ENCODE measurements at regions not wholly inside any gene's neighbourhood (a gene's known extent, or its start where the extent isn't known, plus 50 kb on each side); places are given as distances from the start of the nearest gene placed in this dataset.
"Not testable (repeated sequence)": the region's sequence is repeated elsewhere in the genome, so short reads cannot be mapped to it uniquely, and the experiment has no call there.

DNA sequence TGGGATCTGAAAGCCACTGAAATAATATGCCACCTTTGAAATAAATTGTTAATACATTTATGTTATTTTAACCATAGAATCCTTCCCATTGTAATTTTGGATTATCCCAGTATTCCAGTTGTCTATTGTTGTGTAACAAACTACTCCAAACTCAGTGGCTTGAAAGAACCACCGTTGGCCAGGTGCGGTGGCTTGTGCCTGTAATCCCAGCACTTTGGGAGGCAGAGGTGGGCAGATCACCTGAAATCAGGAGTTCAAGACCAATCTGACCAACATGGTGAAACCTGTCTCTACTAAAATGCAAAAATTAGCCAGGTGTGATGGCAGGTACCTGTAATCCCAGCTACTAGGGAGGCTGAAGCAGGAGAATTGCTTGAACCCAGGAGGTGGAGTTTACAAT, 217.6 kb downstream of the IRX2 start:
- not testable (repeated sequence) for DNase-seq (ENCODE audit: low read depth in 2 of 2)

GRCh38 chr5:2532809-2533208, 218.7 kb downstream of the IRX2 start:
- DNase-seq (ENCODE audit: low read depth in 2 of 2), result no peak

DNA sequence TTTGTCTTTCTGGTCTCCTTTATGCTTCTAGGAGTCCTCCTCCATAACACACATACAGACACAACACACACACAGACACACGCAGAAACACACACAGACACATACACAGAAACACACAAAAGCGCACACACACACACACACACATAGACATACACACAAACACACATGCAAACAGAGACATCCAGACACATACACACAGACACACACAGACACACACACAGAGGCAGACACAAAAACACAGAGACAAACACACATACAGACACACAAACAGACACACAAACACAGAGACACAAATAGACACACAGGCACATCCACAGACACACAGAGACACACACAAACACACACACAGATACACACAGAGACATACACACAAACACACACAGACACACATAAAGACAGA, 220.2 kb downstream of the IRX2 start:
- DNase-seq (ENCODE audit: low read depth in 2 of 2), result no peak

DNA sequence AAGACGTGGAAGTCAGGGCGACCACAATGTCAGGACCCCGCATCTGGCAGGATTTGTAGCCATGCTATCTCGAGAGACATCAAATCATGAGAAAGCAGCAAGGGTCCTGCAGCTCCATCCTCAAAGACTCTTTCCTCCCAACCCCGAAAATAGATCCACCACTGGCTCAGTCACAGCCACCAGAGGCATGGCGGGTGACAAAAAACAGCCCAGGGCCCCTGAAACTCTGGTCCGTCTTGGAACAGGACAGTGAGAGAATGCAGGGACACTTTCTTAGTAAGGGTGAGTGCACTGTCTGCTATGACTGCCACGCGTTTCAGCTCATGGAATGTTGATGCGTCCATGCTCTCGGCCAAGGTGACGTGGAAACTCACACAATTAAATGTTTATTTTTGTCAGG, 220.9 kb downstream of the IRX2 start:
- DNase-seq (ENCODE audit: low read depth in 2 of 2), result no peak

DNA sequence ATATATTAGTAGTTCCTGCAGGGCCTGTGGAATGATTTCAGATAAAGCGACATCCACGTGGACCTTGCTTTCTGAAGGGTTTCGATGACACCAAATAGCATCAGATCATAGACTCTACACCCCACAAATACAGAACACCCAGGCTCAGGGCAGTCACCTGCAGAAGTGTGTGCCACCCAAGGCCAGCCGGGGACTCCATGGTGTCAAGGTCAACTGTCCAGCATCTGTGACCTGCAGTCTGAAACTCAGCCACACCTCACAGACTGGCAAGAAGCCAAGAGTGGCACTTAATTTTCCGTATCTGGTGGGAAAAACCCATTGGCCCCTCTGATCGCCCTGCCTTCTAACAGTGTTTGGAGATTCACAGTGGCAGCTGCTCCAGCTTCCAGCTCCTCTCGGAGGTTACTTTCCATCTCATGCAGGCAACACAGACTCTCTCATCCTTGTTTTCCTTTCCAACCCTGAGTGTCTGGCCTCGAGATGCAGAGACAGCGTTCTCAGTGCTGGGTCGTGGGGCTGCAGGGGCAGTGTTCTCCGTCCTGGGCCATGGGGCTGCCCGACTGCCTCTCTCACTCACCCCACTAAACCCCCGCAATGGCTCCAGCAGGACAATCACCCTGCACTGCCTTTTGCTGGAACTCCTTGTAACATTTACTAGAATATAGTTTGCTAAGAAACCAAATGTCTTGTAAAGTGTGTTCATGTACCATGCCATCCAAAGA, 221.9 kb downstream of the IRX2 start:
- DNase-seq (ENCODE audit: low read depth in 2 of 2), result no peak

- DNase-seq (ENCODE audit: low read depth in 2 of 2), result no peak
Measured at GRCh38 chr5:2525351-2525750, 226.1 kb downstream of the IRX2 start.

- DNase-seq (ENCODE audit: low read depth in 2 of 2), result no peak
Measured at GRCh38 chr5:2524620-2525019, 226.9 kb downstream of the IRX2 start.

GRCh38 chr5:2523180-2523579, 228.3 kb downstream of the IRX2 start:
- no peak for DNase-seq (ENCODE audit: low read depth in 2 of 2)

DNA sequence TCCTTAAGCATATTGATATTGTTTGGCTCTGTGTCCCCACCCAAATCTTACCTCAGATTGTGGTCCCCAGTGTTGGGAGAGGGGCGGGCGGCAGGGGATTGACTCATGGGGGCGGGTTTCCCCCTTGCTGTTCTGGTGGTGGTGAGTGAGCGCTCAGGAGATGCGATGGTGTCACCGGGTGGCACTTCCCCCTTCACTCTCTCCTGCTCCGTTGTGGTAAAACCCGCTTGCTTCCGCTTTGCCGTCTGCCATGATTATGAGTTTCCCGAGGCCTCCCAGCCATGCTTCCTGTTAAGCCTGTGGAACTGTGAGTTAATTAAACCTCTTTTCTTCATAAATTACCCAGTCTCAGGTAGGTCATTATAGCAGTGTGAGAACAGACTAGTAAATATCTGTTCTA, 229.1 kb downstream of the IRX2 start:
- no peak for DNase-seq (ENCODE audit: low read depth in 2 of 2)

DNA sequence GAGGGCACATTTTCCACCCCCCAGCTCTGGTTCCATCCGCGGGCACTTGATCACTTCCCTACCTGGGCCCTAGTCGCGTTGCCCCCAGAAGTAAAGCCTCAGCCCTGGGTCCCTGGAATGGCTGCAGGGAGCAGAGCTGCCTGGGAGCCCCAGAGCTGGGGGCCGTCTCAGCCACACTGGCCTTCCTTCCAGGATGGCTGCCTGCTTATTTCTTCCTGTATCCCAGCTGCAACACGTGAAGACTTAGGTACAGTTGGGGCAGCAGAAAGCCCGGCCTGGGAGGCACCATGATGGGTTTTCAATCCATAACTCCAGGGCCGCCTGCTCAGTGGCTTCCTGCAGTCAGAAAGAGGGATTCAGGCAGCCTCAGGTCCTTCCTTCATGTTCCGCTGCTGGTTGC, 232.3 kb downstream of the IRX2 start:
- DNase-seq (ENCODE audit: low read depth in 2 of 2), result no peak

DNA sequence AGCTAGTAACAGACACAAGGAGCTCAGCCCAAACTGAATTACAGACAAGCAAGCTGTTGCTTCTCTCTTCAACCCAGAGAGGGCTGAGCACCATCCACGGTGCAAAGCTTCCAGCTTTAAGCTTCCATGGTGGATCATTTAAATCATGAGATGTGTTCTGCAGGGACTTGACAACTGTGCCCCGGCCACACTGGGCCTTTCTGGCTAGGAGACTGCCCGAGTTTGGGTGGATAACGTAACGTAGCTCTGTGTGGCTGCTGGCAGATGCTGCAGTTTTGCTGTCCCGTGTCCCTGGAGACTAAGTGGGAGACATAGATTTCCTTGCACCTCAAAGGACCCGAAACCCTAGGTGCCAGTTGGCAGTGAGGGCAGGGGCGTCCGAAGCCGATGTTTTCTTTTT, 234.0 kb downstream of the IRX2 start:
- DNase-seq (ENCODE audit: low read depth in 2 of 2), result no peak

DNA sequence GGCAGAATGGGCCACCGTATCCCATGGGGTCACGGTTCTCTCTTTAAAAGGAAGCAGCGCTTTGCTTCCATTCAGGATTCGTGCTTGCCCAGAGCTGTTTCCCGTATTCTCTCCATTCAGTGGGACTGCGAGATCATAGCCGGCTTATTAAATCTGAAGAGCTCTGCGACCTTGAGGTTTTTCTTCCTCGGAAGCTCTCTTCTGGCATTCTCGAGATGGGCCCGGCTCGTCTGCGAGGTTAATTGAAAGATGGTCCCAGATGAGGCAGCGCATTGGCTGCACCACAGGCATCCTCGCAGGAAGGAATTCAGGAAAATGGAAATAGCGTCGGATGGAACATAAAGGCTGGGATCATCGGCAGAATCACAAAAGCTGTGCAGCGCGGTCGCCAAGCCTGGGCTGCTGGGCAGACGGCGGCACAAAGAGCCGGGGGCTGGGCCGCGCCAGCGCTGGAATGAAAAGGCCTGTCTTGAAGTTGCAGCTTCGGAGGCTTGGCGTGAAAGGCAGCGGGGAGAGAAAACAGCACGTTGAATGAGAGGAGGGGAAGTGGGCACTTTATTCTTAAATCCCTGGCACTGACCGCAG, 236.2 kb downstream of the IRX2 start:
- no peak for DNase-seq (ENCODE audit: low read depth in 2 of 2)

DNA sequence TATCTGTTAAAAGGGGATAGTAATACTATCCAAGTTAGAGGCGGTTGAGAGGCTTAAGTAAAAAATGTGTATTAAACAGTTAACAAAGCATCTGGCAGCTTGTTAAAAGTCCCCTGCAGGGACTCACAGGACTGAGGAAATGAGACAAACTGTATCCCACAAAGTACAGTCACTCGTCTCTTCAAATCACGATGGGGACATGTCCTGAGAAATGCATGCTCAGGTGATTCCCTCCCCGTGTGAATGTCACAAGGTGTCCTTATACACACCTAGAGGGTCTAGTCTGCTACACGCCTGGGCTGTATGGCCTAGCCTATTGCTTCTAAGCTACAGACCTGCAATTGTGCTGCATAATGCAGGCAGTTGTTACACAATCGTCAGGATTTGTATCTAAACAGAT, 237.0 kb downstream of the IRX2 start:
- no peak for DNase-seq (ENCODE audit: low read depth in 2 of 2)

DNA sequence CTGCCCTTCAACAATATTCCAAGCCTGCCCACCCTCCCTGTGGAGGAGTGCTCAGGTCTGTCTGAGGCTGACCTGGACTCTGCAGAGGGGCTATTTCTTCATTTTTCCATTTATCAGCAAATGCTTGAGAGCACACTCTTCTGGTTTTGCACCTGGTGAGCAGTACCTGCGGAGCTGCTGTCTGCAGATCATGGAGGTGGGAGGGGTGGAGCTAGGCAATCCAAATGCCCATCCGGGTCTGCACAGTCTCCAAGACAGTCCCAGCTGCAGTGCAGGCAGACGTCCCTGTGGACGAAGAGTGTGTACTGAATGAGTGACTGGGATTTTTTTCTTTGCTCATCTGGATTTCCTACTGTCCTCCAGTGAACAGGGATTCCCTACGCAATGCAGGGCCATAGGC, 239.8 kb downstream of the IRX2 start:
- DNase-seq (ENCODE audit: low read depth in 2 of 2), result no peak

DNA sequence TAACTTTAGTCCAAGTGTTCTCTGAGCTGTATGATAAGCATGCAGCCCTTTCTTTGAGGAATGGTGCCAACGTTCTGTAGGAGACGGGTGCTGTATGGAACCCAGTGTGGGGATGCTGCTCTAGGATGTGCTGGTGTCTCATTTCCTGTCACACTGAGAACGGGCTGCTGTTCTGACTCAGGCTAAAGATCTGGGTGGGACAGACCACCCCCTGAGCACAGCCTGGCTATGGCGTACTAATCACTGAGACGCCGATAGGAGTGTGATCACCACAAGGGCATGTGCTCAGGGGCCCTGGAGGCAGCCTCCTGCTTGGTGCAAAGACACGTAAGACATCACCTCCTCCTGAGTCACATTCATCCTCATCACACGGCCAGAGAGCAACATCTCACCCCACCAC, 240.4 kb downstream of the IRX2 start:
- DNase-seq (ENCODE audit: low read depth in 2 of 2), result no peak

- DNase-seq (ENCODE audit: low read depth in 2 of 2), result no peak
Measured at GRCh38 chr5:2509527-2509926, 241.9 kb downstream of the IRX2 start.

- no peak for DNase-seq (ENCODE audit: low read depth in 2 of 2)
Measured at GRCh38 chr5:2508514-2508913, 243.0 kb downstream of the IRX2 start.

- DNase-seq (ENCODE audit: low read depth in 2 of 2), result no peak
Measured at GRCh38 chr5:2507611-2508010, 243.9 kb downstream of the IRX2 start.

GRCh38 chr5:2506603-2507002, 244.9 kb downstream of the IRX2 start:
- no peak for DNase-seq (ENCODE audit: low read depth in 2 of 2)

DNA sequence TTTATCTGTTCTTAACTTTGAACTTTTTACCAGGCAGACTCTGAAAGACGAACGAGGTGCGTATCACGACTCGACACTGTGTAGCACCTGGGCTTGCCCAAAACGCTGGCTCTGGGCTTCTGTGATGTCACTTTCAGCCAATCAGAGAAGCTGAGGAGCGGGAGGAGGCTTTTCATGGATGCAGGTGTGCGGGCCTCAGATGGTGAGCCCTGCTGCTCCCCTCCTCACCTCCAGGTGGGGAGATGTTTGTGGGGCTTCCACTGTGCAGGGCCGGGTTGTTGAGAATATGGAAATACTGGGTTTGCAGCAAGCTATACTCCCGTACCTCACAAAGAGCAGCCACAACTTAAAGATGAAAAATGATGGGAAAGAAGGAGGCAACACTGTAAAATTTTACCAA, 246.3 kb downstream of the IRX2 start:
- DNase-seq (ENCODE audit: low read depth in 2 of 2), result no peak

GRCh38 chr5:2502970-2503594, 248.4 kb downstream of the IRX2 start:
- no peak for DNase-seq (ENCODE audit: low read depth in 2 of 2)

GRCh38 chr5:2499917-2500316, 251.6 kb downstream of the IRX2 start:
- DNase-seq (ENCODE audit: low read depth in 2 of 2), result no peak

DNA sequence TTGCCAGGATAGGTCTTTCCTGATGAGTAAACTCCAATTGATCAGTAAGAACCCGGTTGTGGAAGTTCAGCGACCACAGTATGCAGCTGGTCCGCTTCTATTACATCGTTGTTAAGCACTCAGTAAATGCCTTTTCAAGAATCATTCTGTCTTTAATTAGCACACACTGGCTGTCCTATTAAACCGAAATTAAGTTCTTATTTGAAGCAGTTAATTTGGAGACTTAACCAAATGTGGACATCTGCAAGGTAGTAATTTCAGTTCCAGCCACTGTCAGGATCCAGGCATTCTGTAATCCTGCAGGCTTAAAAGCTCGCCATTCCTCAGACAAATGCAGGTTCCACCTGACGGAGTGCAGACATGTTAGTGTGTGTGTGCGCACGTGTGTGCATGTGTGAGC, 254.6 kb downstream of the IRX2 start:
- DNase-seq (ENCODE audit: low read depth in 2 of 2), result no peak

GRCh38 chr5:2496126-2496525, 255.4 kb downstream of the IRX2 start:
- DNase-seq (ENCODE audit: low read depth in 2 of 2), result no peak

Data from stimulated activated CD4-positive, alpha-beta T cell treated with anti-CD3 and anti-CD28 coated beads, Interleukin-4, amount 100 ng/mL, for 48 hours (primary cell).